Activated CD4-positive, alpha-beta T cell treated with anti-CD3 and anti-CD28 coated beads for 48 hours (primary cell): ENCODE measurements at regions not wholly inside any gene's neighbourhood (a gene's known extent, or its start where the extent isn't known, plus 50 kb on each side); places are given as distances from the start of the nearest gene placed in this dataset.
"Not testable (repeated sequence)": the region's sequence is repeated elsewhere in the genome, so short reads cannot be mapped to it uniquely, and the experiment has no call there.

Experiments used
- DNase-seq: peaks from one replicate; pipeline ENCODE4 v3.0.0-alpha.2; 2020

DNA sequence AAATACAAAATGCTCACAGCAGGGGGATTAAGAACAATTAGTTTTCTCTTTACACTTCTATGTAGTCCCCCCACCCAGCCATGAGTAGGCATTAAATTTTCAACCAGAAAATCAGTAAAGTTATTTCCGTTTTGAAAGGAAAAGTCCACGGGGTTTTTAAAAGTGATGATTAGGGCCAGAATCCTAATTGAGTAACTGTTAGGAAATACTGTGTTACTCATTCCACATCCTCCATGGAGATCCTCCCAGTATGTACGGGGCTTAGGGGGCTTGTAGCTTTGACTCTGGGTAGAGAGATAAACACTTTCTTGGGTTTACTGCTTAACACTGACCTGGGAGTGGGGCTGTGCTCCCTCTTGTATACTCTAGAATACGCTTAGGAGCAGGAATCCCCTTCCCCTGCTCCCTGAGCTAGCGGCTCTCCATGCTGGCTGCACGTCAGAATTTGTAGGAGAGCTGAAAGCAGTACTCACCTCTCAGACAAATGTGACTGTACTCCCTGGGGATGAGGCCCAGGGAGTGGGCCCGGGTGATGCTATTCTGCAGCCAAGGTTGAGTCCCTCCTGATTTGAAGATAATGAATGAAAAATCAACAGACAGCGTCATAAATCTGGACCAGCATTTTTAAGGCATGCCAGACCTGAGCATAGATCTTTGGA is 100.5 kb downstream of the SLC4A3 start:
- DNase-seq, result no peak

DNA sequence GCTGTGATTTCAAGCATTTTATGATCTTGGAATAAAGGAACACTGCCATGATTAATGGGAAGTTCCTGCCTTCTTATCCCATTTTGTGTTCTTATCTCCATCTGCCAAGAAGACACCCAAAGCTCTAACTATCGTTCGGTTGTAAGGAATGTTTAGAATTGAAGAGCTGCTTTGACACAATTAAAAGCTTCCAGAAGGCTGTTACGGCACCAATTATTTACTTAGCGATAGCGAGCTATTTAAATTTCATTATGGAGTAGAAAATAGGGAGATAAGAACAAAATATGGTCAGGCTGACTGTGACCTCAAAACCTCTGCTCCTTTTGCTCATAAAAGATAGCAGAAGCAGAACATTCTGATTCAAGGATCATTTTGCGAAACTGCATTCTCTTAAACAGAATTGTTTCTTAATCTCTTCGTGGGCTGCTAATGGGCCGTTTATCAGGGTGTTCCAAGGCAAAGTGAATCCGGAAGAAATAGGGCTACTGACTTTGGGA is 101.6 kb downstream of the SLC4A3 start:
- DNase-seq, result no peak

DNA sequence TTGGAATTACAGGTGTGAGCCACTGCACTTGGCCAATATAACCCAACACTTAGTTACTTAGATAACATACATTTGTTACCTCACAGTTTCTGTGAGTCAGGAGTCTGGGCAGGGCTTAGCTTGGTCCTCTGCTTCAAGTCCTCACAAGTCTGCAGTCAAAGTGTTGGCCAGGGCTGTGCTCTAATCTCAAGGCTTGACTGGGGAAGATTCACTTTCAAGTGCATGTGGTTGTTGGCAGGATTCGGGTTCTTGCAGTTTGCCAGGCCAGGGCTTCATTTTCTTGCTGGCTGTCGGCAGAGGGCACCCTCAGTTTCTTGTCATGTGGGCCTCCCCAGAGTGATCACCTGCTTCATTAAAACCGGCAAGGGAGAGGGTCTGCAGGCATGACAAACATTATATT is 103.7 kb downstream of the SLC4A3 start:
- DNase-seq, result no peak

DNA sequence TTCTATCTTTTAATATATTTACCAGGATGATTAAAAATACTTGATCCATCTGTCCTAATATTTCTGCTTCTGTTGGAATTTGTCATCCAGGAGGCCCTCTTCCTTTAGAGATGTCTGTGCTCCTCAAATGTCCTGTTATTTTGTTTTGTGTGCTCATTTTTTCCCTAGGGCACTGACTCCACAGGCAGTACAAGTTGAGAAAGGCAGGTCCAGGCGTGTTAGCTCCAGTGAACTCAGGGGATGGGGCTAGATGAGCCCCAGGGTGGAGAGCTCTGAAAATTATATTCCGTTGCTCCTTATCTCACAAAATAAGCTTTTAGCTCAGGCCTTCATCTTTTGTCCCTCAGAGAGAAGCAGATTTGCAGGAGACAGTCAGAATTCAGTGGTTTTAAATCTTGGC is 105.7 kb downstream of the SLC4A3 start:
- no peak for DNase-seq

DNA sequence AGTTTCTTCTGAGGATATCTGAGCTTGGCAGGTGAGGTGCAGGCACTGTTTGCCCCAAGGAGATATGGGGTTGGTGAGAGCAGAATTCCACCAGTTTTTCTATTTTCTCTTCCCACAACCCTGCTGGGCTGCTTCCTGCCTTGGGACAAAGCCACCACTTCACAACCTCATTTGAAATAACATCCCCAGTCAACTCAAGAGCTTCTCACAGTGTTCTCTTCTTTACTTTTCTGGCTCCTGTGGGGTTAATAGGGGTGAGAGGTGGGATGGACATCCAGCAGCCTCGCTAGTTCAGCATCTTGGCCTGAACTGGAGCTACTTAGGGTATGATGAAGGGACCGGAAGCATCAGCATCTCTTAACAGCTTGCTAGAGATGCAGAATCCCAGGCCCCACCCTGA is 106.3 kb downstream of the SLC4A3 start:
- DNase-seq, result no peak

DNA sequence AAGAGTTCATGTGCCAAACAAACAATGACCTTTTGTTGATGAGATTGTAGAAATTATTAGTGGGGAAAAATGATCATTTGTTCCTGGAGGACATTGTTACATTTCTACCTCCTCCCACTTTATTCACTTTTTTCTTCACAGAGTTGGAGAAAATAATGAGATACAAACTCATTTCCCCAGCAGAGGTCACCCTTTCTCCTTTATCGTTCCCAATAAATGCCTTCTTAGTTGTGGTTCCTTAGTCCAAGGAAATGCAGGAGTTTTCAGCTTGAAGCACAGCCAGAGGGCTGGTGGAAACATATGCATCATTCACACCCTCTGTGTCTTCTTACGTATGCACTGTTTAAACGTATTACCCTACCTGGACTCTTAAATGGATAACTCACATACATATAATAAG is 108.8 kb downstream of the SLC4A3 start:
- DNase-seq, result no peak

DNA sequence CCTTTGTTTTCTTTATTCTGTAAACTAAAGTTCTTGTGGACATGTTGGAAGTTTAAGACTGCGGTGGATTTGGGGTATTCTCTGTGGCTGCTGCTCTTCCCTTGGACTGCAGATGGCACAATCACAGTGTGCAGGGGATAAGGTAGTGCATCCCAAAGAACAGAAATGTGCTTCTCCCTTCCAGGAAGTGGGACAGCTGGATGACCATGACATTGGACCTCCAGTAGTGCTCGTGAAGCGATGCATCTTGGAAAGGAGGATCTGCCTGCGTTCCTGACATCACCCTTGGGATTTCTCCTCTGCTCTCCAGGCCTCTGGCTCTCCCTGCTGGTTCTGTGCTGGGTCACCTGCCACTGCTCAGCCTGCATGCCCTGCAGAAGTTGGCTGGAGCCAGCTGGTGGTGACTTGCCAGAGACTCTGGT is 109.9 kb downstream of the SLC4A3 start:
- no peak for DNase-seq

DNA sequence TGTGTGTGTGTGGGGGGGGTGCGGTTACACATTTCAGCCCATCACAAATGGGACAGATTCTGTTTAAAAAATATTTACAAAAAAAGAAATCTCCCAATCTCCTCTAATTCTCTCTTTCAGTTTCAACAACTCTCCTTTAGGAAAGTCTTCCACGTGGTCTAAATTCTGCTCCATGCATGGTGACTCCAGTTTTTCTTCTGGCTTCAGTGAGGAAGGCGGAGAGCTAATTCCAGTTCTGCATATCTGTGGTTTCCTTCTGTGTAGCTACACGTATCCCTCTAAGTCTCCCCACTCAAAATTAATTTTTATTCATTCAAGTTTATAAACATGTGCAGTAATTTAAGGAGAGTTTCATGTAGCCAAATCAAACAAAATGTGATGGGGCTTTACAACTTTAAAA is 111.6 kb downstream of the SLC4A3 start:
- DNase-seq, result no peak

DNA sequence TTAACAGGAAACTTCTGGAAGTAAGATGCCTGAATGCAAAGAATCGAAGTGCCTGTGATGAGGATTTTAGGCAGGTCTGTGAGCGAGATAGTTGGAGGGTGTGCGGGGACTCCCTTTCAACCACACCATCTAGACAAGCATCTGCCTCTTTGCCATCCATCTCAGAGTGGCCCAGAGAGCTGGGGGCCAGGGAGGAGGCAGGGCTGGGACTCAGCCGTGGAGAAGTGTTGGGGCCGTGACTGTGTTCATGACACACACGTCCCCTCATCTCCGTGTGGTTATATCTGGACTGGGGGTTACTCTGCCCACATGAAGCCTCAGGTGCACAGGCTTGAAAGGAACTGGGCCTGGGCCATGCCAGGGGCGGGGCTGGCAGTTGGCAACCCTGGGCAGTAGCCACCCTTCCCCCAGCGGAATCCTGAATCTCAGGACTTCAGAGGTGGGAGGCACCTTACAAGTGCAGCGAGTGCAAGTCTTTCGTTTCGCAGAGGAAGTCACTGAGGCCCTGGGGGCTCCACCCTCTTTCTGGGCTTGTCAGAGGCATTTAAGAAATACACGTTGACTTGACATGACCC is 112.5 kb downstream of the SLC4A3 start:
- DNase-seq, result no peak

DNA sequence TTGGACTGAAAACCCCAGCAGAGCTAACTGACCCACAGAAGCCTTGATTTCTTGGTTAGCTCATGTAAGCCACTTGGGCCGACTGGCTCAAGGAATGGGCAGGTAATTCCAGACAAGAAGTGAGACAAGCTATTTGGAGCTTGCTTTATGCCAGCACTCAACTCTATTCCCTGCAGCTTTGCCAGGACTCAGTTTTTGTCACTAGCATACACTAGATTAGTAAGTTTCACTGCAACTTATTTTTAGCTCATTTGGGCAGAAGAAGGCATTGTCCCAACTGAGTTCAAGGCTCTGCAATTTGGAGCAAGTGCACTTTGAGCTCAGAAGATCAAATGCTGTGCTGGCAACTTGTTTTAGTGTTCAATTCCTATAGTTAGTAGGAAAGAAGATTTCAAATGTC is 116.1 kb downstream of the SLC4A3 start:
- DNase-seq, result no peak

DNA sequence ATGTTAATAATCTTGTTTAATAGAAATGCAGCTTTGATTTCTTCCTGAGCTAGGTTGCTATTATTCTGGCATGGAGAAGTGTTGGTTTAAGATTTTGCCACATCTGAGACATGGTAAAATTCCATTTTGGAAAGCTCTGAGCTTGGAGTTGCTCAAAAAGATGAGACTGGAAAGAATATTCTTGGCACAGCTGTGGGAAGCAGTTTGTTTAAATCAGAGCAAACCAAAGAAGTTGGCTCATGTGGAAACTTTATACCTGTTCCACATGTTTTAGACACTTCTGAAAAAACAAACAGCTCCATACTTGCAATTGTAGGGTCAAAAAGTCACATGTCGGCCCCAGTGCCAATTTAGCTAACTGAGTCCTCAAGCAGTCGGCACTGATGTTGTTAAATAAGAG is 116.6 kb downstream of the SLC4A3 start:
- DNase-seq, result no peak

DNA sequence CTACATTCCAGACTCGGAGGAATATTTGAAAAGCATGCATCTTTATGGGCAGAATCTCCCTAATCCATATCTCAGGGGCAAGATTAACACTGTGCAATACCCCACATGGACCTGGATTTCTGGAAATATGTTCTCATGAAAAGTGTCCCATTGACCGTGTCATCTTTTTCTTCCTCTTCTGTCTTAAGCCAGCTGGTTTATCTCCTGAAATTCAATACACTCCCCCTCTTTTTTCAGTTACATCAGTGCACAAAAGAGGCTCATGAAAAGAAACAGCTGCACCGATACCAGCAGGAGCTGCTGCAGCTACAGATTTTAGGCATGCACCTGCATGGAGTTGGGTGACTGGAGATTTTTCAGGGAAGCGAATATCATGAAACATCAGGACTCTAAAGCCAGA is 117.2 kb downstream of the SLC4A3 start:
- DNase-seq, result no peak

DNA sequence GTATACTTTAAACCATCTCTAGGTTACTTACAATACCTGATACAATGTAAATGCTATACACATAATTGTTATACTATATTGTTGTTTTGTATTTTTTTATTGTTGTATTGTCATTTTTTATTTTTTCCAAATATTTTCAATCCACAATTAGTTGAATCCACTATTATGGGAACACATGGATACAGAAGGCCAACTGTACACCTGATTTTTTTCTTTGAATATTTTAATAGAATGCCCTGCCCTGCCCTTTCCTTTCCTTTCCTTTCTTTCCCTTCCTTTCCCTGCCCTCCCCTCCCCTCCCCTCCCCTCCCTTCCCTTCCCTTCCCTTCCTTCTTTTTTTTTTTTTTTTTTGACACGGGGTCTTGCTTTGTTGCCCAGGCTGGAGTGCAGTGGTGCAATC is 120.2 kb downstream of the SLC4A3 start:
- no peak for DNase-seq

DNA sequence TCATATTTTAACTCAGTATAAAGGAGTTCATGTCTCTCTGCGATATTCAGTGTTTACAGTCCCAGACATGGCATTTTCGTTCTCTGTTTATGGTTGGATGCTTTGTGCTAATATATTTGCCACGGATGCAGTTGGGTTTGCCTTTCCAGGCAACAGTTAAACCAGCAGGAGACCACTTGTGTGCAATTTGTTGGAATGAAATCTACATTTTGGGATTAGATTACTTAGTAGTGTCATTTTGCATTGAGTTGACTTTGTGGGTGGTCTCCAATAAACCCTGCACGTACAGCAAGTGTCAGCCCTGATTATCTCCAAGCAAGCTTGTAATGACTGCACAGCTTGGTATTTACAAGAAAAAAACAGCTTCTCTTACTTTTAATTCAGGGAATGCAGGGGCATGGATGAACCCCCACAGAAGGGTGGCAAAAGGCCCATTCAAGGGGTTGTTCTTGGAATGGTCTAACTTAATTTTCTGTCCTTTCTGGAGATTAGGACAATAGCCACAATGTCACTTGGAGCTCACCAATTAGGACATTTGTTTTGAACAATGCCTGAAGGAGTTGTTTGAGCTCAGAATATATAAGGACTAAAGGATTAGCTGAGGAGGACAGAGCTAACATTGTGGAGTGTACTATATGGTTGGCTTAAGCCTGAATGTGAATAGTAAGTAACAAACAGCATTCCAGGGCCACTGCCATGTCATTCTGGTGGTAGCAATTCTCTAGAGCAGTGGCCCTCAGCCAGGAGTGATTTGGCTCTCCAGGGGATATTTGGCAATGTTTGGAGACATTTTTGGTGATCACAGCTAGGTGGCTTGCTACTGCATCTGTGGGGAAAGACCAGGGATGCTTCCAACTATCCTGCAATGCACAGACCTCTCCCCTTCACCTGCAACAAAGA is 121.5 kb downstream of the SLC4A3 start:
- DNase-seq, result no peak

DNA sequence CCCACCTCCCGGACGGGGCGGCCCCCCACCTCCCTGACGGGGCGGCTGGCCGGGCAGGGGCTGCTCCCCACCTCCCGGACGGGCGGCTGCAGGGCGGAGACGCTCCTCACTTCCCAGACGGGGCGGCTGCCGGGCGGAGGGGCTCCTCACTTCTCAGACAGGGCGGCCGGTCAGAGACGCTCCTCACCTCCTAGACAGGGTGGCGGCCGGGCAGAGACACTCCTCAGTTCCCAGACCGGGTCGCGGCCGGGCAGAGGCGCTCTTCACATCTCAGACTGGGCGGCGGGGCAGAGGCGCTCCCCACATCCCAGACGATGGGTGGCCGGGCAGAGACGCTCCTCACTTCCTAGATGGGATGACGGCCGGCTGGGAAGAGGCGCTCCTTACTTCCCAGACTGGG is 123.7 kb downstream of the SLC4A3 start:
- DNase-seq, result not testable (repeated sequence)

DNA sequence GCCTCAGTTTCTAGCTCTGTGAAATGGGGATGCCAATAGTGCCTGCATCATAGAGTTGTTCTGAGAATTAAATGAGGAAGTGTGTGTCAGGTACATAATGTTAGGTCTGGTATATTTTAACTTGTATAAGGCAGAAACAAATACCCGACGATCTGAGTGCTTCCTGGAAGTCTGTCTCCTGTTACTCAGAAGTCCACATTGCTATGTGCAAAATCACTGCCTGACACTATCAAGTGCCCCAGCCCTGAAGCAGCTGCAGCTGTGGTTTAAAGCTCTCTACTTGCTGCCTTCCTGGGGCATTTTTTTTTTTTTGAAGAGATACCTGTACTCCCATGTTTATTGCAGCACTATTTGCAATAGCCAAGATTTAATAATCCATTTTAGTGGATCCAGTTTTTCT is 125.3 kb downstream of the SLC4A3 start:
- no peak for DNase-seq

DNA sequence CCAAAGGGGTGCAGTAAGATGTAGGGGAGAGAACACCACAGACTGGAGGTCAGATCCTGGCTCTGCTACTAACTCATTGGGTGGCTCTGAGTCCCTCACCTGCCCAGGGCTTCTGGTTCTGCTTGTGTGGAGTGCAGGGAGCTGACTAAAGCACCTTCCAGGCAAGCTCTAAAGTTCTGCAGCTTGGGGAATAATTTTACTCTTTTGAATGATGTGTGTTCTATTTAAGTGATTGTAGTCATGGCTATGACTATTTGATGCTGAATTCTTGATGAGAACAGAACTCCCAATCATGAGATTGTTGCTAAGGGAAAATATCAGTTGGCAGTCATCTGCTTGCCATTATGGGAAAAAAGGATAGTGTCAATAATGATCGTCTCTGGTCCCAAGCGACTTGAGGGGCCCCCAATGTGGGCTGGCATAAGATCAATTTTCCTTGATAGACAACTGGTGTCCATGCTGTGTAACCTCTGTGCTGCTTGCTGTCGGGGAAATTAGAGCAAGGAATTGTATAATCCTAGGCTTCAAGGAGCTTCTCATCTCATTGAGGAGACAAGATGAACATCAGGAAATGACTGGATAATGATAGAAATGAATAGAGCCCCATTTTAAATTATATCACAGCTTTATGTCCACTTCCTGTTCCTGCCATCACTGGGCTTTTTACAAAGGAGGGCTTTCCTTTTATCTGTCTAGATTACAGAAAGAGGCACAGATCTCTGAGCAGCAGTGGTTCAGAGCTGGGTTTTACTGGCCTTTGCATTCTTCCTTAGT is 131.7 kb downstream of the SLC4A3 start:
- DNase-seq, result no peak

DNA sequence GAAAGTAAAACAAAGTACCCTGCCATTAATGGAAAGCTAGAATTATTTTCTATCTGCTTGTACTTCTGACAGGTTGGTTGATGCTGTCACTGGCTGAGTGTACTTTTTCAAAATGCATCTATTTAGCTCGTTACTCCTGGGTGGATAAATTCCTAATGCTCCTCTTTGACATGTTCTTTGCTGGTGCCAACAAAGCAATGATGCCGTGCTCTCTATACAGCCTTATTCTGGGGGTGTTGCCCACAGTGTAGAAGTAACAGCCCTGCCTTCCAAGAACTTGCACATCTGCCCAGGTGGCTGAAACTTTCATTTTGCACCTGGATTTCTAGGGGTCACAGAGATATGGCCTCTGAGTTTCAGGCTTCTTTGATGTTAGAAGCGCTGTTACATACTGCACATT is 132.4 kb downstream of the SLC4A3 start:
- no peak for DNase-seq

DNA sequence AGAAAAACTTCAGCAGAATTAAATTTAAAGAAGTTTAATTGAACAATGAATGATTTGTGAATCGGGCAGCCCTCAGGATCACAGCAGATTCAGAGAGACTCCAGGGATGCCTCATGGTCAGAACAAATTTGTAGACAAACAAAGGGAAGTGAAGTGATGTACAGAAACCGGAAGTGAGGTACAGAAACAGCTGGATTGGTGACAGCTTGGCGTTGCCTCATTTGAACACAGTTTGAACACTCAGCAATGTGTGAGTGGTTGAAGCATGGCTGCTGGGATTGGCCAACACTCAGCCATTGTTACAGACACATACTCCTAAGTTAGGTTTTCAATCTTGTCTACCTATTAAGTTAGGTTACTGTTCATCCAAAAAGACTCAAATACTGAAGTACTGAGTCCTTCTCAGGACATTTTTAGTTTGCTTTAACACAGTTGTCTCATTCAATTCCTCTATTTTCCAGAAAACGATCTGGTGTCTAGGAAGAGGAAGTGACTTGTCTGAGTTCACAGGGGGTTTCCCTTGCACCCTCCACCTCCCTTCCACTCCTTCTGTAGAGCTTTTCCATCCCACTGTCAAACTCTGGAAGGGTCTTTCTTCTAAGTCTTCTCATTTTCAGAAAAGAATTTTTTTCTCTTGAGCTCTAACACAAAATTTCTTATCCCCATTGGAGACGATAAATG is 137.9 kb downstream of the SLC4A3 start:
- no peak for DNase-seq

DNA sequence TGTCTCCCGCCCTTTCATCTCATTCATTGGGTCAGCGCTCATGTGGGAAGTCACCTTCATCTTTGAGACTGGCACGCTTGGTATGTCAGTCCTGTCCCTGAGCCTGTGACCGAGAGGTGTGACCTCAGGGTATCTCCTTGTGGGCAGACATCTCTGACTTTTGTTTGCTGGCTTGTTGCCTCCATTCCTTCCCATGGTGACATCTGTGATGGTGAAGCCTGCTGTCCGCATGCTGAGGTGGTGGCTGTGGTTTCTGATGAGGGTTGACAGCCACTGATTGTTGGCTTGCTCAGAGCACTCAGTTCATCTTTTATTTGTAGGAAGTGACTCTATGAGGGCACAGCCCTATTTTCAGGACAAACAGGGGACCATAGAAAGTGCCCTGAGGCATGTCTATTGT is 139.2 kb downstream of the SLC4A3 start:
- no peak for DNase-seq

DNA sequence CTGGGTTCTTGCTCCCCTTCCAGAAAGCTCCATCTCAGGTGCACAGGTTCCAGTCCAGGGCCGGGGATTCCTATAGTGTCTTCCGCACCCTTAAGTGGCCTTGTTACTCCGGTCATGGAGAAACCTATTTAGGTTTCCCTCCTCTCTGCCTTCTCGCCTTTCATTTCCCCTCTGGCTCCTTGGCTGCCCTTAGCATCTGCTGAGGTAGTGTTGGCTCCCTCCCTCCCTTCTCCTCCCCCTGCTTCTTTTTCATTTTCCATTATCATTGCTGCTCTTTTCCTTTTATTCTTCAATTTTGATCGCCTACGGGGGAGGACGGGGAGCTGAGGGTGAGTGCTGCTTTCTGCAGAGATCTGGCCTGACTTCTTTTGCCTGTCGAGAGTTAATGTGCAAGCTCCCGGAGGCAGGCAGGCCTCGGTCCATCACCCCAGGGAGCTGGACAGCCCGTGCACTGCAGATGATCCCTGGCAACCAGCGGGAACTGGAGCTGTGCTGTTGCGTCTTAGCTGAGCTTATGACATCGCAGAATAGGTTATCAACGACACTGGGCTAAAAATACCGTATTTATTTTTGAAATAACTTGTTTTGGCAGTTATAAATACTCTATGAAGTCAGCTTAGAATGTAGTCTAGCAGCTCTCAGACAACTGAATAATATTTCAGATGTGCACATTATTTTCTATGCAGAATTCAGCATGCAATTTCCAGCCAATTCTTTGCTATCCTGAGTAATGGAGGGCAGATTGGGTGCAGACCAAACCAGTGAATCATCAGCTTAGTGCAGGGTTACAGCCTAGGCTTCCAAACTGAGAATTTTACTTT is 141.9 kb downstream of the SLC4A3 start:
- no peak for DNase-seq
